Activated CD8-positive, alpha-beta memory T cell treated with anti-CD3 and anti-CD28 coated beads, Interleukin-2, amount 50 U/mL, for 1 hour (primary cell): ENCODE measurements at regions not wholly inside any gene's neighbourhood (a gene's known extent, or its start where the extent isn't known, plus 50 kb on each side); places are given as distances from the start of the nearest gene placed in this dataset.

Source experiments
- DNase-seq: peaks from one replicate; pipeline ENCODE4 v3.0.0-alpha.2; 2020; ENCODE audit errors: extremely low read depth

DNA sequence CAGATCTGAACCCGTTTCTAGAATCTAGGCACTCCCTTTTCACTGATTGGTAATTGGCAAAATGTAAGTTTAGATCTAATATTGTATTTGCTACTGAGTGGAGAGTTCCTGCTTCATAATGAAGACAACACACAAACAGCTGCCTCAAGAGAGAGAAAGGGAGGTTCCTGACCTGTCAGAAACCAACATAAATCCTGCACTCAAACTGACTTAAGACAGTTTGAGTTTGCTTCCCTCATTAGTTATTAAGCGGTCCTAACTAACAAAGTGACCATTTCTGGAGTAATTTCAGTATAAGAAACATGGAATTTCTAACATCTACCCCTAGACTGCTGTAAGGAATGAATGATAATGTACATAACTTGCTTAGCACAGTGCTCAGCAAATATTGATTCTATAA, 191.2 kb downstream of the METTL4 start:
- no peak for DNase-seq

DNA sequence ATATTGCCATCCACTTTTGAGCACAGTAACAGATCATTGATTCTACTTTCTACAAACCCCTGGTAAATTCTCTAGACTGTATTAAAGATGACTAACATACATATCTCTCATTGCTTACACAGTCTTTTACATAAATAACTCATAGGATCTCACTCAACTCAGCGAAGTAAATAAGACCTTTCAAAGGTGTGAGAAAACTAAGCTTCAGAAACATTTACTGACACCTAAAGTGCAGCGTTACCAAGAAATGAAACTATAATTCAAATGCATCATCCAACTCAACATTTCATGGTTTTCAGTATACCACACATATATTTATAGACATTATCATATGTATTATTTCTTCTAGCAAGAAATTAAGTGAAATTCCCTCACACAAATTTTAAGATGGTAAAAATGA, 189.8 kb downstream of the METTL4 start:
- DNase-seq = no peak

DNA sequence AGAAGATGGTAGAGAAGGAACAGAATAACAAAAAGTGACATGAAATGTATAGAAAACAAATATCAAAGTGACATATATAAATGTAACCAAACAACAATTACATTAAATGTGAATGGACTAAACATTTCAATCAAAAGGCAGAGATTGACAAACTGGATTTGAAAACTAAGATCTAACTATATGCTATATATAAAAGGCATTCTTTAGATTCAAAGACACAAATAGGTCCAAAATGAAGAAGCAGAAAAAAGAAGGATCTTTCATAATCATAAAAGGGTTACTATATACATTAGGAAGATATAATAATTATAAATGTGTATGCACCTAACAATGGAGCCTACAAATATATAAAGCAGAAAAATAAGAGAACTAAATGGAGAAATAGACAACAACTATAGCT, 183.7 kb downstream of the METTL4 start:
- no peak for DNase-seq

DNA sequence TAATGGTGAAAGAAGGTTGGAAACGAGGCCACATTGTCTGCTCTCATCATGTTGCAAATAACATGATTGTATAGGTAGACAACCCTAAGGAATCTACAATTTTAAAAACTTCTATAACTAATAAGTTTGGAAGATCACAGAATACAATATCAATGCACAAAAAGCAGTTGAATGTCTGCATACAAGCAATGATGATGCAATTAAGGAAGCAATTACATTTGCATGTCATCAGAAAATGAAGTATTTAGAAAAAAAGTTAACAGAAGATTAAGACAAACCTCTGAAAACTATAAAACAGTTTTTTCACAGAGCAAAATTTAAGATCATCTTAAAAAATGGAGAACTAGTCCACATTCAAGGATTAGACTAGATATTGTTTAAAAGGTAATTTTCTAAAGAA, 181.1 kb downstream of the METTL4 start:
- DNase-seq = no peak

DNA sequence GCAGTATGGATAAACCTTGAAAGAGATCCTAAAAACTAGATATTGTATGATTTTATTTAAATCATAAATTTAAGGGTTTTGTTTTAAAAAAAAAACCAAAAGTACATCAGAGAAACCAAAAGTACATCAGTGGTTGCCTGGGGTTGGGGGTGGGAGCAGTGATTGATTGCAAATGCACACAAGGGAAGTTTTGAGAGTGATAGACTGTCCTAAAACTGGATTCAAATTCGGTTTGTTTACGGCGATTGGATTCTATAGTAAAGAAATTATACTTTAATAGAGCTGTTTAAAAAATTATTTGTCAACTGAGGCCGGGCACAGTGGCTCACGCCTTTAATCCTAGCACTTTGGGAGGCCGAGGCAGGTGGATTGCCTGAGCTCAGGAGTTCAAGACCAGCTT, 179.8 kb downstream of the METTL4 start:
- DNase-seq = no peak

DNA sequence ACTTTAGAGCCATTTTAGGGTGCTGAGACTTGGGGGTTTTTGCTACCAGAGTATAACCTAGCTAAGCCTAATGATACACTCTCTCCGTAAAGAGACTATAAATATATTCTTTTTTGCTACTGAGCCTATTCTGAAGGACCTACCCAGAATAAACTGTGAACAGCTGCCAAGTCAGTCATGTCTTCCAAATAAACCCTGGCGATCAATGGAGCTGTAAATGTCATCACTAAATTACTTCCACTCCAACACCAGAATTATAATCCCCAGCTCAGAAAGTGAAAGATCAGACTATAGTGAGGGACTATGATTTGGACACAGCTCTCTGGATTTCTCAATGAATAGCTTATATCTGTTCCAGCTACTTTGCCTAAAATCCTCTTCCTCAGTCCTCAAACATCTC, 178.9 kb downstream of the METTL4 start:
- no peak for DNase-seq

DNA sequence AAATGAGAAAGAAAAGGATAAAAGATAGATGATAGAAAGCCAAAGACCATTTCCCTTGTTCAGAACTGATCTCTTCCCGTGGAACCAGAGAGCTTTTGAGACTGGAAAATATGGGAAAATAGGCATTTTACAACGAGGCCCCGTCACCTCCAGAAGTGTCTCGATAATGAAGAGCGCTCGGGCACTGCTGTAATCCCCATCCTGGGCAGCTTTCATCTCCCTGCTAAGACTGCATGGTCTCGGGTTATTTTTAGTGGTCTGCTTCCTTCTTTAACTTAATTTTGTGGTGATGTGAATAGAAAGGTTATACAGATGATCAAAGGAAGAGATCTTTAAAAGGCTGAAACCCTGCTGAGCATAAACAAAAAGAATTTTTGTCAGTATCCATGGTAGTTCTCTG, 176.6 kb downstream of the METTL4 start:
- no peak for DNase-seq

DNA sequence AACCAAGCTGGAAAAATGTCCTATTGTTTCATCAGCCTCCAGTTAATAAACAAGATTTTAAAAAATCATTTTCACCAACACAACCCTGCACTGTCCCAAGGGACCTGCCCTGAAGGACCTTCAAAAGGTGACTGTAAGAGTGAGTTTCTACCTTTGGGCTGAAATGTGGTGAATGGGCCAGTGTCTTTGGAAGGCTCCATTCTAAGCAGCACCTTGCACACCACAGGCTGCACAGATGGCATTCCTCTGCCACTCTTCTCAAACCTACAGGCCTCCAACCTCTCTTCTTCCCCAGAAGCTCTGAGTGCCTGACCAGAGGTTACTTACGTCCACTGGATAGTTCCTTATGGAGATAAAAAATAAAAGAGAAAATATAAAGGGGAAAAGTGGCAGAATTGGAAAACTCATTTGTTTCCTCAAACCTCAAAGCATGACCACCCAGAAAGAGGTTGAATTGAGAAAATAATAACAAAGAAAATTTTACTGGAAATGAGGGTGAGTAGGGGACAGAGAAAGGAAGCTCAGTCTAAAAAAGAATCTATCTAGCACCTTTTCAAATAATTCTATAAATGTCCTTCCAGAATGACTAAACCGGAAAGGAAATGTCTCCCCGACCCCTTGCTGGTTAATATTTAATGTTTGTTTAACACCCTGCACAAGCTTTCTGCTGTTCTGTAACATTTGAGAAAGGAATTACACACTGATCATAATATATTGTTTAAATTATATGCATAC, 175.7 kb downstream of the METTL4 start:
- no peak for DNase-seq

DNA sequence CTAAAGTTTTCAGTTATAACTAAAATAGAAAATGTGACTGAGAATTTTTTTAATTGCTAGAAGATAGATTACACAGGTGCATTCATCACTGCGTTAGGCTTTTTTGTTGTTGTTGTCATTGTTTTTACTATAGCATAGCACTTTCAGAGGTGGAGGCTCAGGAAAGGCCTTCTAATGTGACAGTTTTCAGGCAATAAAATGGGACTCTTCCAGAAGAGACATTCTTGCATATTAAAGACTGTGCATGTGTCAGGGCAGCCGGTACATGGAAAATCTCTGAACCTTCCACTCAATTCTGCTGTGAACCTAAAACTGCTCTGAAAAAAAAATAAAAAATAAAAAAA, 175.2 kb downstream of the METTL4 start:
- DNase-seq = no peak

DNA sequence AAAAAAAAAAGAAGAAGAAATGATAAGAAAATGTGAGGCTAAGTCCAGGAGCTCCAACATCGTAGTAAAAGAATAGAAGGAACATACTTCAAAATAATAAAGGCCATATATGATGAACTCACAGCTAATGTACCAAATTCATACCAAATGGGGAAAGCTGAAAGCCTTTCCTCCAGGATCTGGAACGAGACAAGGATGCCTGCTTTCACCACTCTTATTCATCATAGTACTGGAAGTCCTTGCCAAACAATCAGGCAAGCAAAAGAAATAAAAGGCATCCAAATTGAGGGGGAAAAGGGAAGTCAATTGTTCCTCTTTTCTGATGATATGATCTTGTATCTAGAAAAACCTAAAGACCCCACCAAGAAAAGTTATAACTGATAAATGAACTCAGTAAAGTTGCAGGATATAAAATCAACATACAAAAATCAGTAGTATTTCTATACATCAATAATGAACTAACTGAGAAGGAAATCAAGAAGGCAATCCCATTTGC, 170.6 kb downstream of the METTL4 start:
- no peak for DNase-seq

DNA sequence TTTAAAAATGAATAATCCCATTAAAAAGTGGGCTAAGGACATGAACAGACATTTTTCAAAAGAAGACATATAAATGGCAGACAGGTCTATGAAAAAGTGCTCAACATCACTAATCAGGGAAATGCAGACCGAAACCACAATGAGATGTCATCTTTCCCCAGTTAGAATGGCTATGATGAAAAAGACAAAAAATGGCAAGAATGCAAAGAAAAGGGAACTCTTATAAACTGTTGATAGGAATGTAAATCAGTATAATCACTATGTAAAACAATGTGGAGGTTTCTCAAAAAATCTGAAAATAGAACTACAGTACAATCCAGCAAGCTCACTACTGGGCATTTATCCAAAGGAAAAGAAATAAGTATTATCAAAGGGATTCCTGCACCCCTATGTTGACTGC, 169.2 kb downstream of the METTL4 start:
- no peak for DNase-seq

DNA sequence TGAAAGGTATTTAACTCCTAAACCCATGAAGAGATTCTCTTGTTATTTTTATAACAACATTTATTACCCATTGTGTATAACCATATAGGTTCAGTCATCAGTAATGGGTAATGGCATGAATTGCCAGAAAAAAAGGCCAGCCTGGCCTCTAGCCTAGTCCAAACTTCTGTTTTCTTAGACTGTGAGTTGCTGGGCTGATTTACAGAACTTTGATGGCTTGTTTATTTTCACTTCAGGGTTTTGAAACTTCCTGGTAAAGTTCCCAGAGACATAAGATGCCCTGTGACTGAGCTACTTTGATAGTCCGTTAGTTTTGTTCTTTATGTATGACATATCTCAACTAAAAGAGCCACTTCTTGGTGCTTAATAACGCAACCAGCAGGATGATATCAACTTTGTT, 164.8 kb downstream of the METTL4 start:
- no peak for DNase-seq

DNA sequence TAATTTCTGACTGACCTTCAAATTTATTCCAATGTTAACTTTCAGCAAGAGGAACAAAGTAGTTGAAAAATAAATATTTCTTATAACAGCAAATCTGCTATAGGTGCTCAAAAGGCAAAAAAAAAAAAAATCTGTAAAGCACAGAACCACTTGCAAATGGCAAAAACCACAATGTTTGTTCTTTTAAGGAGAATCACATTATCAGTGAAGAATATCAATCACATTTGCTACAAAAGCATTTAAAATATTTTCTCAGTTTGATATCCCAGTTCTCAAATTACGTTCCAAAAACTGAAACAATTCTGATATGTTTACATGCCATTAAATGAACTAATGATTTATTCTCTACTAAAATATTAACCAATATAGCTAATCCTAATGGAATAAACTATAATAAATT, 163.3 kb downstream of the METTL4 start:
- no peak for DNase-seq

DNA sequence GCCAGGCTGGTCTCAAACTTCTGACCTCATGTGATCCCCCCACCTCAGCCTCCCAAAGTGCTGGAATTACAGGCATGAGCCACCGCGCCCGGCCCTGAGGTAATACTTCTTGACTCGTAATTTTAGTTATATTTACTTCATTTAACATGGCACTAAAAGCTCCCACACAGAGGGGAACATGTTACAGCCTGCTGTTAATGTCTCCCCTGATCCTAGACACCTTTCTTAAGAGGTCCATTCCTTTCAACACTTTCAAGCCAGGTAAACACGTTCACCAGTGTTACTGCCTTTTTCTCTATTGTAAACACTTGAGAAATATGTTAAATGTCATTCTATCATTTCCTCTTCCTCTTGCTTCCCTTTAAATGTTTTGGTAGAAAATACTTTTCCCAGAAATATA, 161.4 kb downstream of the METTL4 start:
- DNase-seq = no peak

DNA sequence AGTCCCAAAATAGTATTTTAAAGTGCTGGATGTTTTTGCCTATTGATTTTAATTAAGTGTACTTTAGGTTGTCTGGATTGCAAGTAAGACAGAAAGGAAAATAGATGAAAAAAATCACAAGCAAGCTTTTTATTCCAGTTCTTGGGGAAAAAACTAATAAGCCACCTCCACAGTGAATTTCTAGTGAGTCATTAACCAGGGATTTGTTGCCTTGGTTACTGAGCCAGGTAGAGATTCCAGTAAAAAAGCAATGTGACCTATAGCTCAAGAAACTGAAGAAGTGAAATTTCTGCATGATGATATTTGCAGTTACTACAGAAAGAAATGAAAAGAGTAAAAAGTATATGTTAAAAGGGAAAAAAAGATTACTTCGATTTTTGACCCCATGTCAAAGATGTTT, 160.6 kb downstream of the METTL4 start:
- no peak for DNase-seq

DNA sequence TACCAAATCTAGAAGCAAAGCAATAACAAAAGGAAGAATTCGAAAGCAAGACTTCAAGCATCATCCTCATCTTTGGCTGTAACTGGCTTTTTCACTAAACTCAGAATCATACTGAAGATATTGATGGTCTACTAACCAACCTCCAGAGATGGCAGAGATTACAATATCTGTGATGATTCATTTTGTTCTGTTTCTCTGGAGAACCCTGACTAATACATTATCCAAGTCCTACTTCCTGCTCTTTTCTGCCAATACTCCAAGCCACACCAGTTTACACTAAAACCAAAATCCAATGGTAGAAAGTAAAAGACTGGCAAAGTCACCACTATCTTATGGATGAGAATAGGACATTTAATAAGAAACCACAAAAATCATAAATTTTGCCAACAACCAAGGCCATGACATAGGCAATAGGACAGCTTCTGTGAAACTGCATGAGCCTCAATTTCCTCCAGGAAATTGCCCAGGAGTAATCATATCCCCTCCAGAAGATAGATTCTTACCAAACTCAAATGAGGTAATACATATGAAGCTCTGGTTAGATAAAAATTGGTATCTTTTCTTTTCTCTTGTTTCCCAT, 159.8 kb downstream of the METTL4 start:
- DNase-seq = no peak

DNA sequence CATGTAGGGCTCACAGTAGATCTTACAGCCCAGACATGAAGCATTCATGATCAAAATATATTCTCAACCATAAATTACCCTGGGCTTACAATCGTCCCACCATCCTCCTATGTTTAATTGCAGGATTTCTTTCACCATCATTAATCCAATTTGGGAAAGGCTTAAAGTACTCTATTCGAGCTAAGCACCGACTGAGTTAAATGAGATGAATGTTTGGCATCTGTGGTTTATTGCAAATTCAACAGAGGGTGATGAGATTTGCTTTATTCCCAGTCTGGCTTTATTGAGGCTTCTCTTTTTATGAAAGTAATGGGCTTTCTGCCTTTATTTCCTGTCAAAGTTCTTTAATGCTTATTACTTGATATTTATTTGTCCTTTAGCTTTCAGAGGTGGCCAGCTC, 159.0 kb downstream of the METTL4 start:
- DNase-seq = no peak

DNA sequence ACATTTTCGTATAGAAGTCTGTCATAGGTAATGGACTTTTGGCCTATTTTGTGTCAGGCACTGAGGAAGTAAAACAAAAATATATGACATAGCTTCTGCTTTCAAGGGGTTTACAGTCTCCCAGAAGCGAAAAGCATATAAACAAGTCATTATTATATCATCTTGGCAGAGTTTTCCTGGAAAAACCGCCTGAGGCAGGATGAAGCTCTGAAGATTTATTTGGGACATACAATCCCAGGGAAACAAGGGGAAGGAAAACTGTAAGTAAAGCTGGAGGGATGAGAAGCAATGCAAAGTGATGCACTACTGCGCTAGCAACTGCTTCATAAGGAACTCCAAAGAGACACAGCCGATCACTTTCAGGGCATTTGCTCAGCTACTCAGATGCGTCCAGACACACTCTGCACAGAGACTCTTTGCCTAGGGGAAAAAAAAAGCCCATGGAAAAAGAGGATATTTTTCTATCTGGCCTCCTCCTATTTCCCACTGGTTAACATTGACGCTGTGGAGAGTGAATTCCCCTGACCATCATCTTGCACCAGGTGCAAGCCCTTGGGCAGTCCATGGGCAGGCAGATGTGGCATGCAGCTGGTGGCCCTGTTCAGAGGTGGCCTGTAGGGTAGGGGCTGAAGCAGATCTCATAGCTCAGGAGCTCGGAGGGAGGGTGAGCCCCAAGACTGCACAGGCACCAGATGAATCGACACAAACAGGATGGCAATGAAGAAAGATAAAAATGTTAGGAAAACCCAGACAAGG, 158.1 kb downstream of the METTL4 start:
- no peak for DNase-seq

DNA sequence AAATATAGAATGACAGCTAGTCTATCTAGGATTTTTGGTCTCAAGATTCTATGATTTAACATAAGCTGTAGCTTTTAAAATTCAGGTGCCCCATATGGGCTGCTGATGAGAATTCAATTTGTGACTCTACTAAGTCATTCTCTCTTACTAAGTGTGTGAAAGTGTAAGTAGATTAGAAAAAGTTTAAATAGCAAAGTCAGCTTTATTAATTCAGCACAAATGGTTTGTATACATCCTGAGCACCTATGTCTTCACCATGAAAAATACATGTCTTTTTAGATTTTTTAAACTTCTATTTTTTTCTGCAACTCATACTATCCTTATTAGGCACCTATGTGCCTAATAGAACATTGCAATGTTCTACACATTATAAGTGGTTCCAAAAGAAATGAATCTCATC, 157.1 kb downstream of the METTL4 start:
- DNase-seq = no peak

DNA sequence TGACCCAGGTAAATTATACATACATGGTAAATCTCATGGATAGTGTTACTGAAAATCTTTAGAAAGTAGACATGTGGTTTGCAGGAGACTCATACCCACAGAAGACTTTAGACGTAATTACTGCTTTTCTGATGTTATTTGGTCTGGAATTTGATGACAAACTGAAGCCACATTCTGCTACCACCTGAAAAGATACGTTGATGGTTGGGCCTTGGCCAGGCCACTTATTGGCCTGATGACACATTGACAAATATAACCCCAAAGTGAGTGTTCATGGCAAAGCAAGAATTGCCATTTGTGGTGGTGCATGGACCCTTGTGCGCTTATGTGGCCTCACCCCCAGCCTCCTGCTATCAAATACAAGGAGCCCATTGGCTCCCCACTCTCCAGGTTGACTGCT, 155.6 kb downstream of the METTL4 start:
- DNase-seq = no peak

DNA sequence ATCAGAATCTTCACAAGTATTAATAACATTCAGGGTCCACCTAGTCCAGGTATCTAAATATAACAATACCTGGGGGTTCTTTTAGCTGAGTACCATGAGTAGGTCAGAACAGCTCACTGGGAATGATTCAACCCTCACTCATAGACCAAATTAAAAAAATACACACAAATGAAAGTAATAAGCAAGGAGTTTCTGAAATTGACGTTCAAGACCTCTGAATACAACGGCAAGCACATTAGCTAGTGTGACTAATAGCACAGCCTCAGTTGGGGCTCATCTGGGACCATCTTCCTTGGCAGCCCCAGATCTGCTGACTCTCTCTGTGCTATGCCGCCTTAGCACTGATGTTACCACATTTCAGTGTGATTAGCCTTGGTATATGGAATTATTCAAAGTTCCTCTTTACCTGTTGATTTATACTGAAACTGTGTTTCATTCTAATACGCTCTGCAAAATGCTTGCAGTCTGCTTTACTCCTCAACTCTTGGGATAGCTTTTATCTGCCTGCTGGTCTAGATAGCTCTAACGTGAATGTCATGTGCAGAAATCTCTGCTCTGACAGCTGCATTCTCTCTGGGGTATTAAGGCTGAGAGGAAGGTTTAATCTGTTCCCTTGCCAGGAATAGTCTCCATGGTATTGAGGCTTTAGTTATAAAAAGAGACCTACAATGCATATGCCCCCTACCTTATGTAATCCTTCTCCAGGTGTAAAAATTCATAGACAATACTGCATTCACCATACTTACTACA, 153.3 kb downstream of the METTL4 start:
- no peak for DNase-seq

DNA sequence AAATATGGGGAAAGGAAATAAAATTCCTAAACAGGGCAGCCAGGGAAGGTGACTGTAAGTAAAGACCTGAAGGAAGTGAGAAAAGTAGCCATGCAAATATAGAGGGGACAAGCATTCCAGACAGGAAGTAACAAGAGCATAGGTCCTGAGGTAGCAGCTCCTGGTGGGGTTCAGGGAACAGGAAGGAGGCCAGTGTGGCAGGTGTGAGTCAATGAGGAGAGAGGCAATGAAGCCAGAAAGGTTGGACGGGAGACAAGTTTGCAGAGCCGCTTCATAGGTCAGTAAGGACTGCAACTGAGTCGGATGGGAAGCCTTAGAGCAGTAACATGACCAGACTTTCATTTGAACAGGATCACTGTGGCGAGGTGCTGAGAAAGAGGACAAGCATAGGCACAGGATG, 150.9 kb downstream of the METTL4 start:
- no peak for DNase-seq

DNA sequence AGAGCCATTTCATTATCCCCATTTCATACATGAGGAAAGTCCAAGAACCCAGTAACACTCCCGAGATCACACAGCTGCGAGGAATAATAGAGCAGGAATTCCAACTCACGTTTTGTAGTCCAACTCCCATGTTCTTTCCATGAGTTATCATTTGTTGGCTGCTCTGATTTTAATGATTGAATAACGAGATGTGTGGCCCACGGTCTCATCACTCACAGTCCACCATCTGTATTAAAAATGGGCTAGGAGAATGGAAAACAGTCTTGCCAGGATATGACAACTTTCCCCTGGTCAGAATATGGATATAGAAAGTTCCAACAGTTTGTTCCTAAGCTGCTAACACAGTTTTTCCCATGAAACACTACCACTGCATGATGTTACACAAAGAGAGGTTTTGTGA, 147.5 kb downstream of the METTL4 start:
- no peak for DNase-seq
